IPS-18c (cell line): ENCODE measurements at regions not wholly inside any gene's neighbourhood (a gene's known extent, or its start where the extent isn't known, plus 50 kb on each side); places are given as distances from the start of the nearest gene placed in this dataset.
"Not testable (repeated sequence)": the region's sequence is repeated elsewhere in the genome, so short reads cannot be mapped to it uniquely, and the experiment has no call there.

Experiments used
- H3K4me3 ChIP-seq: 2 replicates; pipeline ENCODE4 v1.7.0; 2013; ENCODE audit warnings: low read depth, mild to moderate bottlenecking, low read length, moderate library complexity; ENCODE audit not compliant: insufficient read depth
- H3K9me3 ChIP-seq: one replicate; pipeline ENCODE4 v1.6.1; 2013; ENCODE audit warnings: mild to moderate bottlenecking, low read length, moderate library complexity; ENCODE audit not compliant: control insufficient read depth, insufficient read depth

DNA sequence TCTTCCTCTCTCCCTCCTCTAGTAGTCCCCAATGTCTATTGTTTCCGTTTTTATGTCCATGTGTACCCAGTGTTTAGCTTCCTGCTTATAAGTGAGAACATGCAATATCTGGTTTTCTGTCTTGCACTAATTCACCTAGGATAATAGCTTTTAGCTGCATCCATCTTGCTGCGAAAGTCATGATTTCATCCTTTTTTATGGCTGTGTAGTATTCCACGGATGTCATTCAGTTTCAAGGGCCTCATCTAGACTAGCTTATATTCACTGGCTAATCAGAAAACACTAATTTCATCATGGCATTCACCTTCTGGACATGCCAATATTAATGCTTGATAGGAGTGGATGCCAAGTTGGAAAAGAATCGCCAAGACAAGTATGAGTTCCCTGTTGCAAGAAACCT, 619.6 kb upstream of the AUTS2 start:
- peaks cover 24% of the 10 kb centered on the region for H3K9me3 ChIP-seq
- no peak overlapping the region for H3K4me3 ChIP-seq

DNA sequence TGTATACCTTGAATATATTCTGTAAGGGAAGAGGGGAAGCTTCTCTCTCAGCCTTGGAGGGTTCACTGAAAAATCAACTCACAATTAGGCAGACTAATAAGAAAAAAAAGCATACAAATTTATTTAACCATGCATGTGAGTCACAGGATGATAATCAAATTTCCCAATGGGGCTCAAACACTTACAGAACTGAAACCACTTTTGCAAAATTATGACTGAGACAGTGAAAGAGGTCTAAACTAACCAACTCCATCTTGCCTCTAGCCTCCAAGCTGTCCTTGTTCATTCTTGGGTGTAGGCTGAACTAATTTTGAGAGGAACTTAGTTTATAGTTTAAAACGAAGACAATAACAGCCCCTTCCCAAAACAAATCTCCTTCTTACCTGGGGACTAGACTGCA, 618.3 kb upstream of the AUTS2 start:
- peaks cover 27% of the 10 kb centered on the region for H3K9me3 ChIP-seq
- H3K4me3 ChIP-seq: no peak overlapping the region

DNA sequence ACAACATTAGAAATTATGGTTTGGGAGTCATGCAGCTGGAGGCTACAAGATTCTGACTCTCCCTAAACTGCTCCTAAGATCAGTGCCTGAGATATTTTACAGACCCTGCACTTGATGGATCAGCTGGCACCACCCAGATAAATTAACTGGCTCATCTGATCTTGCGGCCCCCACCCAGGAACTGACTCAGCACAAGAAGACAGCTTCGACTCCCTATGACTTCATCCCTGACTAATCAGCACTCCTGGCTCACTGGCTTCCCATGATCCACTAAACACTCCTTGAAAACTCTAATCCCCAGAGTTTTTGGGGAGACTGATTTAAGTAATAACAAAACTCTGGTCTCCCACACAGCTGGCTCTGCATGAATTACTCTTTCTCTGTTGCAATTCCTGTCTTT, 617.8 kb upstream of the AUTS2 start:
- H3K9me3 ChIP-seq: peaks cover 28% of the 10 kb centered on the region
- H3K4me3 ChIP-seq: not testable (repeated sequence)

DNA sequence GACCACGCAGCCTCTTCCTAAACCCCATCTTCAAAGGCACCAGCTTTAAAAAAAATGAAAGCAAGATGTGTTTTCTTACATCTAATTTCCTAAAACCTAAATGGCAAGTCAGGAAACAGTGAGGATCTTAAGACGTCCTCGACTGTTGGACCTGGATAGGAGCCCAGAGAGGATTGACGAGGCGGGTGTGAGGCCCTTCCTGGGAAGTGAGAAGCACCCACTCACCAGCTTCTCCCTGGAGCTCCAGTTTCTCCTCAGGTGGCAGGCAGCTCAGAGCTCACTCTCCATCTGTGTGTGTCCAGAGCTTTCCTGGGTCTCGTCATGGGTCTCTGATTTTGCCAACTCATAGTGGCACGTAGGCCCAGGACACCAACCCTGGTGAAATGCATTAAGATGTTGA, 614.0 kb upstream of the AUTS2 start:
- Histone ChIP-seq H3K9me3 (peaks cover 25% of the 10 kb centered on the region), H3K4me3 (no peak overlapping the region)

DNA sequence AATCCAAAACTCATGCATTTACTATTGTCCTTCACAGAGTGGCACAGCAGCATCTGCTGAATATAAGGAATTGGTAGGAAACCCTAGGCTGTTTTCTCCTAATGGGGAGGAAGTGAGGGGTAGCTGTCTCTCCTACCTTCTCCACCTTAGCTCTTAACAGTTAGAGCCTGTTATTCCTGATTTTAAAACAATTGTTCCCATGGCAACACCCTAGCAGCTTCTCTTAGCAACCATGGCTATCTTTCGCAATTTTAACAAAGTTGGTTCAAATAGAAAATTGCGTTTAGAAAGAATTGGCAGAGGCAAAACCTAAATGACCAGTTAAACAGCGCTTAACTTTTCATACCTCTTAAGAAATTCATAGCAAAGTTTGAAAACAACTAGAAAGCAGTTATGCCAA, 603.4 kb upstream of the AUTS2 start:
- no peak overlapping the region for H3K4me3 ChIP-seq

DNA sequence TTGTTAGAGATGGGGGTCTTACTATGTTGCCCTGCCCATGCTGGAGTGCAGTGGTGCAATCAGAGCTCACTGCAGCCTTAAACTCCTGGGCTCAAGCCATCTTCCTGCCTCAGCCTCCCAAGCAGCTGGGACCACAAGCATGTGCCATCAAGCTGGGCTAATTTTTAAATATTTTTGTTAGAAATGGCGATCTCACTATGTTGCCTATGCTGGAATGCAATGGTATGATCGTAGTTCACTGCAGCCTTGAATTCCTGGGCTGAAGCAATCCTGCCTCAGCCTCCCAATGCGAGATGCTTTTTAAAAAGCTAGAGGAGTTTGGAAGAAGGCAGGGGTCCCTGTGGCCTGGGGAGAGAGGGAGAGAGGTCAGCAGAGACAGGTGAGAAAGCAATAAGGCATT, 600.1 kb upstream of the AUTS2 start:
- Histone ChIP-seq H3K9me3 (peaks cover 40% of the 10 kb centered on the region), H3K4me3 (peak overlapping the region; percentile 32; the same call in 1 of the 2 replicates)

More for the DNA sequence above, 603.4 kb upstream of the AUTS2 start:
- peaks cover 40% of the 10 kb centered on the region for H3K9me3 ChIP-seq

DNA sequence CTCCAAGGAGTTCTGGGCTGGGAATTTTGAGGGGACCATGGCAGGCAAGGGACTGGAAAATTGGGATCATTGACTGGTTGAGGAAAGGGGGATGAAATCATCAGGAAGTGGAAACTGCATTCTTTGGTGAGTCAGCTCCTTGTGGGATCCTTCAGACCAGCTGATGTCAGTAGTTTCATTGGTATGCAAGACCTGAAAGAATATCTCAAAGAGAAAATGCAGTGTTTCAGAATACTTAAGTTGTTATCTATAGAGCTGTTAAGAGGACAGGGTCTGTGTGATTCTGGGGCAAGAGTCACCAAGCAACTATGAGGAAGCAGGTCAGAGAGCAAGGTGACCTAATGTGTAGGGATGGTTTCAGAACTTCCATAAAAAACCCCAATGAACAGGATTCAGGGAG, 595.9 kb upstream of the AUTS2 start:
- H3K4me3 ChIP-seq: no peak overlapping the region
- peaks cover 36% of the 10 kb centered on the region for H3K9me3 ChIP-seq

DNA sequence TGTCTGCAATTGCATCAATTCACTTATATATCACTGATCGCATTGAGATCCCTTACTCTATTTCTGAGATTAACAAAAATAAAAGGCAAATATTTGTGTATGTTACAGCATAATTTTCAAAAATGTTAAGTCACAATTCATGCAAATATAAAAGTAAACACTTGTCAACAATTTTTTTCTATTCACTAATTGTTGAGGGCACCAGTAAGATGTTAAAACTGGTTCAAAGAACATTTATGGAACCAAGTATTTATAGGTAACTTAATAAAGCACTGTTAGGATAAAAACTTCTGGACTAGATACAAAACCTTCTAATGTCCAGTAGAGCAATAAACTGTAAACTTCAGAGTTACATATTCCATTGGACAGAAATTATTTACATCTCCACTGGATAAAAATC, 586.1 kb upstream of the AUTS2 start:
- peaks cover 17% of the 10 kb centered on the region for H3K9me3 ChIP-seq
- H3K4me3 ChIP-seq: no peak overlapping the region

DNA sequence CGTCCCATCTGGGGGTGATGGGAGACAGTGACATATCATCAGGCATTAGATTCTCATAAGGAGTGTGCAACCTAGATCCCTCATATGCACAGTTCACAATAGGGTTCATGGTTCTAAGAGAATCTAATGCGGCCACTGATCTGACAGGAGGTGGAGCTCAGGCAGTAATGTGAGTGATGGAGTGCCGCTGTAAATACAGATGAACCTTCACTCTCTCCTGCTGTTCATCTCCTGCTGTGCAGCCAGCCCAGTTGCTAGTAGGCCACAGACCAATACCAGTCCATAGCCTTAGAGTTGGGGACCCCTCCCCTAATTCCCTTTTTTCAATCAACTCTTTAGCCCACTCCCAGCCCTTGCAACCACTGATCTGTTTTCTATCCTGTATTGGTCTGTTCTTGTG, 581.1 kb upstream of the AUTS2 start:
- Histone ChIP-seq H3K4me3 (no peak overlapping the region), H3K9me3 (peaks cover 30% of the 10 kb centered on the region)

DNA sequence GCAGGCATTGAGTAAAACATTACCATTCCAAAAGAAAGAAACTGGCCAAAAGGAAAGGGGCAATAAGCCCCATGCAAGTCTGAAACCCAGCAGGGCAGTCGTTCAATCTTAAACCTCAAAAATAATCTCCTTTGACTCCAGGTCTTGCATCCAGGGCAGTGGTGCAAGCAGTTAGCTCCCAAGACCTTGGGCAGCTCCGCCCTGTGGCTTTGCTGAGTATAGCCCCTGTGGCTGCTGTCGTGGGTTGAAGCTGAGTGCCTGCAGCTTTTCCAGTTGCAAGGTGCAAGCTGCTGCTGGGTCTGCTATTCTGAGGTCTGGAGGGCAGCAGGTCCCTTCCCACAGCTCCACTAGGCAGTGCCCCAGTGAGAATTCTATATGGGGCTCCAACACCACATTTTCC, 580.1 kb upstream of the AUTS2 start:
- Histone ChIP-seq H3K4me3 (no peak overlapping the region), H3K9me3 (peaks cover 30% of the 10 kb centered on the region)

DNA sequence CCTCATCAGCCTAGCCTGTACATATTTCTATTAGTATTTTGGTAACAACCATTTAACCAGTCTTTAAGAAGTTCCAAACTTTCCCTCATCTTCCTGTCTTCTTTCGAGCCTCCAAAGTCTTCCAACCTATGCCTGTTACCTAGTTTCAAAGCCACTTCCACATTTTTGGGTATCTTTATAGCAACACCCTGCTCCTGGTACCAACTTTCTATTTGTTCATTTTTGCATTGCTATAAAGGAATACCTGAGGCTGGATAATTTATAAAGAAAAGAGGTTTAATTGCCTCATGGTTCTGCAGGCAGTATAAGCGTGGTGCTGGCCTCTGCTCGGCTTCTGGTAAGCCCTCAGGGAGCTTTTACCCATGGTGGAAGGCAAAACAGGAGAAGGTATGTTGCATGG, 578.8 kb upstream of the AUTS2 start:
- no peak overlapping the region for H3K4me3 ChIP-seq
- peaks cover 24% of the 10 kb centered on the region for H3K9me3 ChIP-seq

DNA sequence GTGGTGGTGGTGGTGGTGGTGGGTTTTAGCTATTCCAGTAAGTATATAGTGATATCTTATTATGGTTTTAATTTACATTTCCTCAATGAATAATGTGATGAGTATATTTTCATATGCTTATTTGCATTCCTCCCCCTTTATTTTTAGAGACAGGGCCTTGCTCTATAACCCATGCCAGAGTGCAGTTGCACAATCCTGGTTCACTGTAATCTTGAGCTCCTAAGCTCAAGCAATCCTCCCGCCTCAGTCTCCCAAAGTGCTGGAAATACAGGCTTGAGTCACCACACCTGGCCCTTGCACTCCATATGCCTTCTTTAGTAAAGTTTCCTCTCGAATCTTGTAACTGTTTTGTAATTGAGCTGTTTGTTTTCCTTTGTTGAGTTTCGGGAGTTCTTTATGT, 577.7 kb upstream of the AUTS2 start:
- Histone ChIP-seq H3K9me3 (peaks cover 24% of the 10 kb centered on the region), H3K4me3 (no peak overlapping the region)

DNA sequence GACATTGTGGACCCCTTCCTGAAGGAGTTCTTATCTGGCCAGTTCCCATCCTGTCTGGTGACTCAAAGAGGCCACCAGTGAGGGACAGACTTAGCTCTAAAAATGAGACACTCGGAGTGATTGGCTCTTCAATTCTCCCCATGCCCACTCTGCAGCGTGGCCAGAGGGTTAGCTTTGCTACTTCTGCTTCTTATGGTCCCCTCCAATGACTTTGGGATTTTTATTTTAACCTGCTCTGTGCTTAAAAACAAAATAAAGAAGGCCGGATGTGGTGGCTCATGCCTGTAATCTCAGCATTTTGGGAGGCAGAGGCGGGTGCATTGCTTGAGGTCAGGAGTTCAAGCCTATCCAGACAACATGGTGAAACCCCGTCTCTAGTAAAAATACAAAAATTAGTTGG, 573.0 kb upstream of the AUTS2 start:
- Histone ChIP-seq H3K9me3 (peaks cover 15% of the 10 kb centered on the region), H3K4me3 (peak overlapping the region; percentile 15; the same call in 1 of the 2 replicates)

DNA sequence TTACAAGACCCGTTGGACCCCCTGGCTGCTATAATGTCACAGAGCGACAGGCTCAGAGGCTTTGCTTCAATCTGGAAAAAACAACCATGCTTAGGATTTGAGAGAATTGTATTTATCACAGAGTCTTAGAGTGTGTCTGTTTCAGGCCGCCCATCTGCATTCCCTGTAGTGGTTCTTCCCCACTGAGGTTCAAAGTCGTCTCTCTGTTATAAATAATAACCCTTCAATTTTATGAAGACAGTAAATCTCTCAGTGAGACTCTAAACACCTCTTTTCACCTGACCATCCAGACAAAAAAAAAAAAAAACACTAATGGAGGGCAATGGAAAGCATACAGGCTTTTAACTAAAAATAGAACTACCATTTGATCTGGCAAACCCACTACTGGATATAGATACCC, 565.4 kb upstream of the AUTS2 start:
- no peak overlapping the region for H3K4me3 ChIP-seq
- peaks cover 16% of the 10 kb centered on the region for H3K9me3 ChIP-seq

DNA sequence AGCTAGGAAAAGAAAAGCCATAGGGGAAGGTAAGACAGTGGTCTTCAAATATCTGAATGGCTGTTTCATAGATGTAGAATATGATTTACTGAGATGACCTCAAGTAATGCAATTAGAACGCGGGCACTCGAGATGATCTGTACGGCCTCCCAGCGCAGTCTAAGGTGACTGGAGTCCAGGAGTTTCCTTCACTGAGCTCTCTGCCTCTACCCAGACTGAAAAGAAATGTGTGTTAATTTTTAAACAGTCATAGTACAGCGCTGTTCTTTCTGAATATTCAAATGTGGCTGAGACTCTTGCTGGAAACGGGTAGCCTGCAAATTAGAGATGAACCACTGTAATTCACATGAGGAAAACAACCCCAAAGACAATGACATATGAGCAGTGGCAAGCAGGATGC, 562.4 kb upstream of the AUTS2 start:
- Histone ChIP-seq H3K9me3 (peaks cover 18% of the 10 kb centered on the region), H3K4me3 (no peak overlapping the region)

DNA sequence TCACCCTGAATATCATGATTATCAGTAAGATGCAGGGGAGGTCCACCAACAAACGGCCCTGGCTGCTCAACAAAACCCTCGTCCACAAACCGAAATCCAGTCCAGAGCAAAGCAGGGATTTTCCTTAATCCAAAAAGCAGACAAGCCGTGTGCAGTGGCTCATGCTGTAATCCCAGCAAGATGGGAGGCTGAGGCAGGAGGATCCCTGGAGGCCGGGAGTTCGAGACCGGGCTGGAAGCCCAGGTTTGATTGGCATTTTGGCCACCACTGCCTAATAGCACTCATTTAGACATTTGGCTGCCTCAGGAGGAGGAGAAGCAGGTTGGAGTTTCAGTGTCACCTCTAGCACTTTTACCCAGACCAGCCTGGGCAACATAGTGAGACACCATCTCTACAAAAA, 562.0 kb upstream of the AUTS2 start:
- Histone ChIP-seq H3K9me3 (peaks cover 23% of the 10 kb centered on the region), H3K4me3 (no peak overlapping the region)

DNA sequence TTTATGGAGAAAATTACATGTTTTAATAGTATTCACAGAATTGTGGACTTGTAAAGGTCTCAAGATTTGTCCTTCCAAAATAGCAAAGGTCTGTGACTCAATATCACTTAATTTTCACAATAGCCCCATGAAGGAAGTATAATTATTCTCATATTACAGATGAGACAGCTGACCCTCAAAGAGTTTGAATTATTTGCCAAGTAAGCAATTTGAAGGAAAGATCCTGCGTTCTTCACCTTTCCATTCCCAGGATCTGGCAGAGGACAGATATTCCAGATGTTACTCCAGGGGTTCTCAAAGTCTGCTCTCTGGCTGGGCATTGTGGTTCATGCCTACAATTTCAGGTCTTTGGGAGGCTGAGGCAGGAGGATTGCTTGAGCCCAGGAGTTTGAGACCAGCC, 559.4 kb upstream of the AUTS2 start:
- H3K4me3 ChIP-seq: no peak overlapping the region
- peaks cover 20% of the 10 kb centered on the region for H3K9me3 ChIP-seq

DNA sequence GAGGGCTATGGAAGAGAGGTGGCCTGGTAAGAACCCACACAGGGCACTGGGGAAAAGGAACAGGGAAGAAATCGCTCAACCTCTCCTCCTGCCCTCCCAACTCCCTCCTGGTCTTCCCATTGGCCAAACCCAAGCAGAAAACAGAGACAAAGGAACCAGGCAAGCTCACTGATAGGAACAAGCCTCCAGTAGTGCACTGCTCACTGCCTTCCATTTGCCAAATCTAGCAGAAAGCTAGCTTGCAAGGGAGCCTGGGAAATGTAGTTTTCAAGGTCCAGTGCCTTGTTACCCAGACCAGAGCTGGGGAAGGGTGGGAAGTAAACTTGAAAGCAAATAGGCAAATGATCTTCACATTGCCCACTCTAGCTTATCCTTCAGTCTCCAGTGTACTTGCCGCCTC, 556.1 kb upstream of the AUTS2 start:
- H3K4me3 ChIP-seq: no peak overlapping the region; the same call in 1 of the 2 replicates
- H3K9me3 ChIP-seq: peaks cover 20% of the 10 kb centered on the region

DNA sequence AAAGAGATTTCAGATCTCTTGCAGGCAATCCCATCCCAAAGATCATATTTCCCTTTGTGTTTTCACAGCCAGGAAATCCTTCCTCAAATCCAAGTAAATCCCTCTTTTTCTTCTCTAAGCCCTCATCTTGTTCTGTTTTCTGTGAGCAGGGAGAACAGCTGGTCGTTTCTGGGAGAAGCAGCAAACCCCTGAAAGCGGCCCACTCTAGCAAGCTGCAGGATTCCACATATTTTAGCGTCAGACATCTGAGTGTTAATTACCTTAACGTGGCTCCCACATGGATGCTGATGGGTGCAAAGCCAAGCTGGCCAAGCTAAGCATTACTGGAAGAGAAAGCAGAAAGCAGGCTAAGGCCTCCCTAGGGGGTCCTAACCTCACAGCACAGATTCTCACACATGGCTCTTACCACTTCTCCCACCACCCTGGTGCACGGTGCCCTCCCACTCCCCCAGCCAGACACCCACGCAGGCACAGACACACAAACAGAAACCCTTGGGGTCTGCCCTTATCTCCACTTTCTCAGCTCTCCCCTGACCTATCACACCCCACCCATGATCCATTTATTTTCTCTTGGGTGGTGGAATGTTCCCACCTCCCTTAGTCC, 551.0 kb upstream of the AUTS2 start:
- Histone ChIP-seq H3K9me3 (peaks cover 25% of the 10 kb centered on the region), H3K4me3 (no peak overlapping the region)
